ENCODE measurements at regions not wholly inside any gene's neighbourhood (a gene's known extent, or its start where the extent isn't known, plus 50 kb on each side); places are given as distances from the start of the nearest gene placed in this dataset.

DNA sequence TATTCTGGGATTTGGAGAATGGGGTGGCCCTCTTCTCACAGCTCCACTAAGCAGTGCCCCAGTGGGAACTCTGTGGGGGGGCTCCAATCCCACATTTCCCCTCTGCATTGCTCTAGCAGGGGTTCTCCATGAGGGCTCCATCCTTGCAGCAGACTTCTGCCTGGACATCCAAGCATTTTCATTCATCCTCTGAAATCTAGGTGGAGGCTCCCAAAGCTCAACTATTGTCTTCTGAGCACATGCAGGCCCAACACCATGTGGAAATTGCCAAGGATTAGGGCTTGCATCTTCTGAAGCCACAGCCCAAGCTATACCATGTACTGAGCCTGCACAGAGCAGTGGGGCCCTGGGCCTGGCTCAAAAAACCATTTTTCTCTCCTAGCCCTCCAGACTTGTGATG, 162.4 kb upstream of the CWC22 start:
- in situ Hi-C loops (cut with HindIII; ENCODE audit: low sequenced_read_pairs), result no loop called here
- no peak for DNase-seq (ENCODE audit: low spot score)

DNA sequence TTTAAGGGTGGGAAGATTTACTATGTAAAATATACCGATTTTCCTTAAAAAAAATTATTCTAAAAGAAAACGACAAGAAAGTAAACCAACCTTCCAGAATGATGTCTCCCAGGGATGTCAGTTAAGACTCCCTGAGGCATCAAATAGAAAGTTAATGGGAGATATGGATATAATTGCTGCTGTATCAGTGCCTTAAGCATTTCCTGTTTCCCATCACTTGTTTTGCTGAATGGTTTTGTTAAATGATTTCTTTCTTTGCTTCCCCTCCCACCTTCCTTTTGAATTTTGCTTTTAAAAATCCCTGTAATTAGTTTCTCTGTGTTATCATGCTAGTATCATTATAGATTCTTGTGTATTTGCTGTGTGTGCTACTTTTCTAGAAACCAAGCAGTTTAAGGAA, 154.3 kb upstream of the CWC22 start:
- in situ Hi-C loops (cut with HindIII; ENCODE audit: low sequenced_read_pairs), result no loop called here
- DNase-seq (ENCODE audit: low spot score), result no peak

DNA sequence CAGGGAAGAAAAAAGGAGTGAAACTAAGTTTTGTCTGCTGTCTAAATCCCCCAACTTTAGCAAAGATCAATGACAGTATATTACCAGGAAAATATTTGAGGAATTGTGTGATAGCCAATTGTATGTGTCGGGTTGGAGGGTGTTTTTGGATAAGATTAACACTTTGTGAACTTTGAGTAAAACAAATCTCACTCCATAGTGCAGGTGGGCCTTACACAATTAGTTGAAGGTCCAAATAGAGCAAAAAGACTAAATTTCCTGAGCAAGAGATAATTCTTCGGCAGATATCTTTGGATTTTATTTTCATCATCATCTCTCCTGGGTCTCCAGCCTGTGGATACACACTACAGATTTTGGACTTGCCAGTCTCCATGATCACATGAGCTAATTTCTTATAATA, 152.8 kb upstream of the CWC22 start:
- in situ Hi-C loops (cut with HindIII; ENCODE audit: low sequenced_read_pairs), result no loop called here
- DNase-seq (ENCODE audit: low spot score), result no peak

DNA sequence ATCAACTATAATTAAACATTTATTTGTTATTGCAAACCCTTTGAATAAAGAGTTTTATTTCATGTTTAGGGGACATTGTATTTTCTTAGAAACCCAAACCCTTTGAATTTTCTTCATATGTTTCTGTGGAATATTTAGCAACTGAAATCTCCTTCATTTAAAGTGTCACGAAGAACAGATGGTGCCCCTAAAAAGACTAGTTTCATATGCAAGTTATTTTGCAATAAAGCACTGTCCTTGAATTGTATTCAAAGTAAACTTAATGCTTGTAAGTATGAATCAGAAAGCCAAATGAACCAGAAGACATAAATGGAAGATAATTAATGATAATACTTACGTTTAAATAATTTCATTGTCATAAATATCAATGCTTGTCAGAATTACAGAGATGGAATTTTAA, 151.9 kb upstream of the CWC22 start:
- no peak for DNase-seq (ENCODE audit: low spot score)
- in situ Hi-C loops (cut with HindIII; ENCODE audit: low sequenced_read_pairs), result no loop called here

DNA sequence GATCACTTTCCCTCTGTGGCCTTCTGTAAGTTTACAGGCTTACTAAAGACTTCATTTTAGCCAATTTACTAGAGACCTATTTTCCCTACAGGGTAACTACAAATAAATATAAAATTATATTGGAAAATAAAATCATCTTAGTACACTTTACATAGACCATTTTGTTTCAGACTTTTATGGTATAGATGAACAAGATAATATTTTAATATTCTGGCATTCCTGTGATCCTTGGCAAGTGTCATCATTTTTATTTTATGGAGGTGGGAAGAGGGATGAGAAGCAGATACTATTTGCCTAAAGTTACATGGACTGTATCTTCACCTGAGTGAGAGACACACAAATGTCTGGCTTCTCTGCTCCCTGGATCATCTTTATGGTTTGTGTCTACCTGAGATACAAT, 149.6 kb upstream of the CWC22 start:
- in situ Hi-C loops (cut with HindIII; ENCODE audit: low sequenced_read_pairs), result no loop called here
- no peak for DNase-seq (ENCODE audit: low spot score)

DNA sequence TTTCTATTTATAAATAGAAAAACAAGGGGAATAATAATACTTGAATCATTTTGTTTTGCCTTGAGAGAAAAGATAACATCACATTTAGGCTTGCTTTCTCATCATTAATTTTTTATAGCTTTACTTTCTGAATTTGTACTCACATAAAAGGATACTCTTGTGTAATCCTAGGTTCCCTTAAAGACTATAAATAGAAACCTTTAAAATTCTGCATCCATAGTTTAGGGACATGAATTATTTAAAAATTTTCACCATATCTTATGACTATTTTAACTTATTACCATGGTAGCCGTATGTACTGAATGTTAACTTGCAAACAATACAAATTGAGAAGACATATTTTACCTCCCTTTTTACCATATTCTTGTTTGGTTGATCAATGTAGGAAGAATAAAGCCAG, 143.5 kb upstream of the CWC22 start:
- no peak for DNase-seq (ENCODE audit: low spot score)
- in situ Hi-C loops (cut with HindIII; ENCODE audit: low sequenced_read_pairs), result no loop called here

DNA sequence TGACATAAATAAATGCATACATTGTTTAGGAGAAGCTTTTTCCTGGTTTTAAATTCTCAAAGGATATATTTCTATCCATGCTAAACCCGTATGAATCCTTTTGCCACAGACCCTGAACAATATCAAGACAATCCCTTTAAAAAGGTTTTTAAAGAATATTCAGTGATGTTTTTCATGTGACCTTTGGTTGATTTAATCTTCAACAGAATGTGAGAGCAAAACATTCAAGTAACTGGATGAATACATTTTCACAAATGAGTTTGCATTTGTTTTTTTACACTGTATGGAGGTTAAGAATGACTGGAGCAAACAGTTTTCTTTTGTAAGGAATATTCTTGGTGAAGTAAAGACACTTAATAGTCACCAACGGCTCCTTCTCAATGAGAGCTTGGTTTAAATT, 139.4 kb upstream of the CWC22 start:
- in situ Hi-C loops (cut with HindIII; ENCODE audit: low sequenced_read_pairs), result no loop called here
- no peak for DNase-seq (ENCODE audit: low spot score)

DNA sequence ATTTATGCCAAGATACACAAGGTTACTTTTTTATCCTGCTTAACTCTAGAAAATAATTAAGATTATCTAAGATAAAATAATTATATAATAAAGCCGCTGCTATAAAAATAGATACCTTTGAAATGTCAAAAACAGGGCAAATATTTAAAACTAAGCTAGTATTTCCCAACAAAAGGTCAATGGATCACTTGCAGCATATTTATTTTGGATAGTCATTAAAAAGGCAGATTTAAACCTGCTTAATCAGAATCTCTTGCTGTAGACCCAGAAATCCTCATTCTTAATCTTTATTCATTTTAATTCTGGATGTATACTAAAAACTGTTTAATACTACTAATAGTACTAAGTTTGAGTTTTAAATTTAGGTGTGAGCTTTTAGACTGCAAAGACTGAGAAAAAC, 139.0 kb upstream of the CWC22 start:
- no peak for DNase-seq (ENCODE audit: low spot score)
- in situ Hi-C loops (cut with HindIII; ENCODE audit: low sequenced_read_pairs), result no loop called here

DNA sequence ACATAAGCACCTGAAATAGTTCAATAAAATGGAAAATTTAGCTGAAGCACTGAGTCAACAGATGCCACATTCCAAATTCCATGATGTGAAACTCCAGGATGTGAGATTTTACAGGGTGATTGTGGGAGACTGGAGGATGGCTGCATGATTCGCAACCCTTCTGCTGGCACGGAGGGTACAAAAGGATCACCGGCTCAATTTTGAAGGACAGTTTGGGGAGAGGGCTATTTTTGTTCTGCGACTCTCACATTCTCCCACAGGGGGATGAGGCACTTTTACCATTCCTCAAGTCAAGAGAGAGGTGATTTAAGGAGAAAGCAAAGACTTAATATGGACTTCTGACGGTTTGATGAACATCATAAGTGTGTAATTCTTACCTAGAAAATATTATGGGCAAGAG, 138.1 kb upstream of the CWC22 start:
- in situ Hi-C loops (cut with HindIII; ENCODE audit: low sequenced_read_pairs), result no loop called here
- no peak for DNase-seq (ENCODE audit: low spot score)

DNA sequence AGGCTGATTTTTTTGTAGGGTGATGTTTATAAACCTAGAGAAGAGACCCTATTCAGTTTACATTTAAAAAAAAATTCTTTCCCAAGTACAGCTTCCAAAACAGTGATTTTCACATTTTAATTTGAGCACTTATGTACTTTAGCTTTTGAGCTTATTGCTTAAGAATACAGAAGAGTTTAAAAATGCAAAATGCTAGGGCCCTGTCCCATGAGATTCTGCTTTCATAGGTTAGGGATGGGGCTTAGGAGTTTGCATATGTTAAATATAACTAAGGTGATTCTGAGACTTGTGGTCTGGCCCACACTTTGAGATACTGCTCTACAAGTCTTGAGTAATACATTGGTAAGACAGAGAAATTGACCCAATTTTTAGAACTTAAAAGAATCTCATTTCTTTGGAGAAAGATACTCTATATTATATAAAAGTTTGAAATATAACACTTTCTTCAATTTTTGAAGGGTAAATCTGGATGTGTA, 137.3 kb upstream of the CWC22 start:
- in situ Hi-C loops (cut with HindIII; ENCODE audit: low sequenced_read_pairs), result no loop called here

DNA sequence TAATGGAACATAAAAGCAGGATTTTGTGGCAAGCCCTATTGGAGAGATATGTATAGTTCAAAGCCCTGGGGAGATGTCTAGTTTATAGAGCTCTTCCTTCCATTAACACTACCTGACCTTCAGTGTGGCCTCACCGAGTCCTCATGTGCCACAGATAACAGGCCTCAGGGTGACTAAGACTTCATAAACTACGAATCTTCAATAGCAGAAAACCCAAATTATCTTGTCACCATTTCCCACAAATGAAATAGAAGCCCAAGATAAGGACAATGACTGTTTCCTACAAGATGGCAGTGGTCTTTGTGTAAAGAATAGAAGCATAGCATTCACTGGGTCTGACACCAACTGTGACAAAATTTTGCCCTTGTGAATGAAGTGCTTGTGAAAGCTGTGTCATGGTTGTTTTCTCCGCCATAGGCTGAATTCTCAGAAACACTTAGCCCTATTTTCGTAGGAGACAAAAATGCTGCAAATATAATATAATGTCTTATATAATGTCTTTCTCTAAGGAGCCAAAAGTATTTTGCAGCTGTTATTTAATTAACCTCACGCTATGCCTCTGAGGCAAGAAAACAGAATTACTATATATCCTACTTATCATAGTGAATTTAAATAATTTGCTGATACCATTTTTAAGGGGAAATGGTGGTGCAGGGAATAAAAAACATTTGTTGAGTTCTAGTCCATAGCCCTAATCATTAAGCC, 136.7 kb upstream of the CWC22 start:
- DNase-seq (ENCODE audit: low spot score), result no peak
- in situ Hi-C loops (cut with HindIII; ENCODE audit: low sequenced_read_pairs), result no loop called here

More for the DNA sequence above, 137.3 kb upstream of the CWC22 start:
- no peak for DNase-seq (ENCODE audit: low spot score)

DNA sequence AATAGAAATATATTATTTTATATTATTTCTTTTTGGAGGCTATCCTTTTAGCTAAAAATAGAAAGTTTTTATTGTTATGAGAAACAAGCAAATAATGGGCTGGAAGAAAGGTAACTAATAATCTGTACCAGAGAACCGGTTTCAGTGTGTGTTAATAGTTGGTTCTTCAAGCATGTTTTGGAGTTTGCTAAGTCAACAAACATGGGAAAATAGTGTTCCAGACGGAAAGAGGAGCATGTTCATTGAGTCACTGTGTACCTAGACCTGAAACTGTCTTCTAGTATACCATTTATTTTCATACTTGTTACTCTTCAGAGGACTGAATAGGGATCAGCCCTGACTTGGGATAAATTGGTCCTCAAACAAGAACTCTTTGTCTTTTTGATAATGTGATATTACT, 134.5 kb upstream of the CWC22 start:
- DNase-seq (ENCODE audit: low spot score), result no peak
- in situ Hi-C loops (cut with HindIII; ENCODE audit: low sequenced_read_pairs), result no loop called here

DNA sequence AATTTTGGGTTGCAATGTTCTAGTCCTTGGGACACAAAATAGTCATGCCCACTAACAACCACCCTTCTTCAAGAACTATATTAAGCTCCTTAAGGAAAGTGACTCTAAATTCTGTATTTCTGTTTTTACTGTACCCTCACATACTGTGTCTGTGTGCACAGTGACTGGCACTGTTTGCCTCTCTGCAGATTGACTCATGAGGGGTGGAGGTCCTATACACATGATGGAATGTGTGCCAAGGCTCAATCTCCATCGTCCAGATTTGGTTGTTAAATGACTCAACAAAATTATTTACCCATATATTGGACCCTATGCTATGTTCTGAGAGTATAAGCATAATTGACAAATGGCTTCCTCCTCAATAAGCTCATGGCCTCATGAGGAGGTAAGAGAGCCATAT, 126.6 kb upstream of the CWC22 start:
- in situ Hi-C loops (cut with HindIII; ENCODE audit: low sequenced_read_pairs), result no loop called here
- DNase-seq (ENCODE audit: low spot score), result no peak

DNA sequence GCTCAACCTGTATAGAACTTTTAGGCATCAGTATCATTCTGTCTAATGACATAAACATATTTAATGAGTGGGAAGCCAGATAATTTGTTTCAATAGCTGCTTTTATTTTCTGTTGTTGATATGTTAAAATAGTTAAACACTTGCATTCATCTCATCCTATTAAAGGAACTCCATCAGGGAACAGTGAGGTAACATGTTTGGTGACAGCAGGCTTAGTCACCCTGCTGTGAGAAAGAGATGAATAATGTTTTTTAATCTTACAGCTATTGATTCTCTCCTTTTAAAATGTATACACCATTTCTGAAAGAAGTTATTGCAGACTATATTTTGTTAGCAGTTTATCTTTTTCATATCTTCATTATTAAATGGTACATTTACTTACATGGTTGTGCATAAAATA, 123.3 kb upstream of the CWC22 start:
- in situ Hi-C loops (cut with HindIII; ENCODE audit: low sequenced_read_pairs), result no loop called here
- DNase-seq (ENCODE audit: low spot score), result peak; percentile 26

DNA sequence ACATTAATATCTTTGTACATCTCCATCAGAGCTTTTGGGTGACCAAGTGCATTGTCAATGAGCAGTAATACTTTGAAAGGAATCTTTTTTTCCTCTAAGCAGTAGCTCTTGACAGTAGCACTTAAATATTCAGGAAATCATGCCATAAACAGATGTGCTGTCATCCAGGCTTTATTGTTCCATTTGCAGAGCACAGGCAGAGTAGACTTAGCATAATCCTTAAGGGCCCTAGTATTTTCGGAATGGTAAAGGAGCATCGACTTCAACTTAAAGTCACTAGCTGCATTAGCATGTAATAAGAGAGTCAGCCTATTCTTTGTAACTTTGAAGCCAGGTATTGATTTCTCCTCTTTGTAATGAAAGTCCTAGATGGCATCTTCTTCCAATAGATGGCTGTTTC, 121.8 kb upstream of the CWC22 start:
- no peak for DNase-seq (ENCODE audit: low spot score)
- in situ Hi-C loops (cut with HindIII; ENCODE audit: low sequenced_read_pairs), result no loop called here

DNA sequence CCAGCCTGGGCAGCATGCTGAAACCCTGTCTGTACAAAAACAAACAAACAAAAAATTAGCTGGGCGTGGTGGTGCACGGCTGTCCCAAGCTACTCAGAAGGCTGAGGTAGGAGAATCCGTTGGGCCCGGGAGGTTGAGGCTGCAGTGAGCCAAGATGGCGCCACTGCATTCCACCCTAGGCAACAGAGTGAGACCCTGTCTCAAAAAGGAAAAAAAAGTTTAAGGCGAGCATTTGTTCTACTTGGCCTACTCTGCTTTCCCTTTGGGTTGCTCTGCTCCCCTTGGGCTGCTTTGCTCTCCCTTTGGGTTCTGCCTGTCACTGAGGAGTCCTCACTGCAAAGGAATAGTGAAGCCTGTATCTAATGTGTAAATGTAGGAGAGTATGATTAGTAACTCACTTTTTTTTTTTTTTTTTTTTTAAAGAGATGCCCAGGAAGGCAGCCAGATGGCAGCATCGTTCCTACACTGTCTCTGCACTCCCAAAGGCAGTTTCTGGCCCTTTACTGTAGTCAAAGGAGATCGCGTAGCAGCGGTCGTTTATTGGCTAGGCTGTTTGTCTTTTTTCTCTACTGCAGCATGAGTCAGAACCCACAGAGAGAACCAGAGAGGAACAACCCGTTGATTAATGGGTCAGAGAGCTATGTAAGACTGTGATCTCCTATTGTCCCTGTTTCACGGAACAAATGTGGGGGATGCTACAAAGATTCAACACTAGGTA, 118.3 kb upstream of the CWC22 start:
- in situ Hi-C loops (cut with HindIII; ENCODE audit: low sequenced_read_pairs), result no loop called here
- peak; percentile 87 for DNase-seq (ENCODE audit: low spot score)

DNA sequence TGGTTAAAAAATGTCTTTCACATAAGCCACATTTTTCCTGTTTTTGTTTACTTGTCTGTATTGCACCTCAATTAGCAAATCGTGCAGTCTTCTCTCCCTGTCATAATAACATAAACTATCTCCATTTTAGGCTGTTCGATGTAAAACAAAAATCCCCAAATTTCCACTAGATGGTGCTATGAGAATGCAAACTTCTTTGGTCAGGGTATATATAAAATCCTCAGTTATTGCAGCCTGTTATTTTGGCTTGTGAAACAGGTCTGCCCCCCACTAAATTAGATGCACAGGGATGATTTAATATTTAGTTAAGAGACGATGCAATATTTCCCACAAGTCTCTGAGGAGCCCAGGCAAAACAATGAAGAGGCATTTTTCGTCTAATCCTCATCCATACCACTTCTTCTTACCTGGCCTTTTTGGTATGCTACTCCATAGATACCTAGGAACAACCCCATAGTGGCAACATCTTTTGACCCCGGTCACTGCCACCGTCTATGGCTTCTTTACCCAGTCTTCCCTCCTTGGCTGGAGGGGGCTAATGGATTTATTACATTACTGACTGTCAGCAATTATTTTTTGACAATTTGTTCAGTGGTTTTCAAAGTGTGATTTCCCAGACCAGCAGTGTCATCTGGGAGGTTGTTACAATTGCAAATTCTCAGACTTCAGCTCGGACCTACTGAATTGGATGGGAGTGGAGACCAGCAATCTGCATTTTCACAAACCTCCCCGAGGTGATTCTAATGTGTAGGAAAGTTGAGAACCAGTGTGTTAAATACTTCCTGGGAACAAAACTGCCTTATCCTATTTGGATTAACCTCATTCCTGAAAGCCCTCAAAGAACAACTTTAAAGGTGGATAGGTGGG, 117.4 kb upstream of the CWC22 start:
- in situ Hi-C loops (cut with HindIII; ENCODE audit: low sequenced_read_pairs), result no loop called here
- DNase-seq (ENCODE audit: low spot score), result peak; percentile 79

DNA sequence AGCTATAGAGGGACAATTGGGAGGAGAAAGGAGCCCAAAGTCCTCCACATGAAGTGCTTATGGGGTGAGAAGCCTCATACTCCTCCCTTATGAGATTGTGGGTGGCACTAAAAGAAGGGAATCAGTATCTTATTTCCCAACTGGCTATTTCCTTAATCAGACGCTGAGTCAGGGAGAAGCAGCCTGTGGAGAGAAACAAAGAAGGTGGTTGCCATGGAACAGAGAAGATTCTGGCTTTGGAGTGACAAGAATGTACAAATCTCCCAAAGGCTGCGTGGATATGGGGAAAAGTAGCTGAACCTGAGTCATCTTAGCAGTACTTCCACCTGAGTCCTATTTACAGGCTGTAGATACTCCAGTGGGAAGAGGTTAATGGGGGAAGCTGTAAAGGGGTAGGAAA, 115.8 kb upstream of the CWC22 start:
- DNase-seq (ENCODE audit: low spot score), result no peak
- in situ Hi-C loops (cut with HindIII; ENCODE audit: low sequenced_read_pairs), result no loop called here

DNA sequence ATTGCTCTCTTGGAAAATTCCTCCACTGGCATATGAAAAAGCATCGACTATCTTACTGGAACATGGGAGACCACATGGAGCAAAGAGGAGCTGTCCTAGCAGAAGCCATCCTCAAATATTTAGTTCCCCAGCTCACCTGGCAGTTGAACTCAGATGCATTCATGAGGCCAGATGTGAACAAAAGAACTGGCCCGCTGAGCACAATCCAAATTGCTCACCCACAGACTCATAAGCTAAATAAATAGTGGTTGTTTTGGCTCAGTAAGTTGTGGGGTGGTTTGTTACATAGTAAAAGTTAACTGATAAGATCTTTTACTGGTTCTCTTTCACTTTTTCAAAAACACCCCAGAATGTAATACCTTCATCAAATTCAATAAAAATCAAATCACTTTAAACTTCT, 108.6 kb upstream of the CWC22 start:
- in situ Hi-C loops (cut with HindIII; ENCODE audit: low sequenced_read_pairs), result no loop called here
- no peak for DNase-seq (ENCODE audit: low spot score)

DNA sequence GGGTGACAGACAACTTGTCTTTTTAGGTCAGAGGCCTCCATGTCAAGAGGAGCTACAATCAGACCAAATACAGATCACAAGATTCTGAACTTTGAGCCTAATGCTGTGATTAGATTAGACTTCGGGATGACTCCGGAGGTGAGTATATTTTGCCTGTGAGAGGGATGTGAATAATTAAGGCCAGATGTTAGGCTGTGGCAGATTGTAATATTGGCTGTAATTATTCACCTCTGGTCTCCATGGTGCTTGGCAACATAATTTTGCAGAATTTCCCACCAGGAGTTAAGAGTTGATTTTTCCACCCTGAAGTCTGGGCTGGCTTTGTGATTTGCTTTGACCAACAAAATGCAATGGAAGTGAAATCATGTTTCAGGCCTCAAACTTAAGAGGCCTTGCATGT, 108.2 kb upstream of the CWC22 start:
- in situ Hi-C loops (cut with HindIII; ENCODE audit: low sequenced_read_pairs), result no loop called here

More for the DNA sequence above, 108.2 kb upstream of the CWC22 start:
- no peak for DNase-seq (ENCODE audit: low spot score)

Measured in G401 (cell line).